NCI-H2107 treated with DMSO at 0.1 percent for 48 hours (cell line): ENCODE measurements at regions not wholly inside any gene's neighbourhood (a gene's known extent, or its start where the extent isn't known, plus 50 kb on each side); places are given as distances from the start of the nearest gene placed in this dataset.
"Not testable (repeated sequence)": the region's sequence is repeated elsewhere in the genome, so short reads cannot be mapped to it uniquely, and the experiment has no call there.

Experiments
- DNase-seq: peaks from one replicate; lab custom pipeline; 2025; ENCODE audit not compliant: unreplicated experiment; lab: John Stamatoyannopoulos, UW

GRCh38 chr21:17071093-17071492 lies 441.8 kb upstream of the CXADR start:
- no peak for DNase-seq

- DNase-seq = no peak
These were observed 431.6 kb upstream of the CXADR start for GRCh38 chr21:17081193-17081592.

DNA sequence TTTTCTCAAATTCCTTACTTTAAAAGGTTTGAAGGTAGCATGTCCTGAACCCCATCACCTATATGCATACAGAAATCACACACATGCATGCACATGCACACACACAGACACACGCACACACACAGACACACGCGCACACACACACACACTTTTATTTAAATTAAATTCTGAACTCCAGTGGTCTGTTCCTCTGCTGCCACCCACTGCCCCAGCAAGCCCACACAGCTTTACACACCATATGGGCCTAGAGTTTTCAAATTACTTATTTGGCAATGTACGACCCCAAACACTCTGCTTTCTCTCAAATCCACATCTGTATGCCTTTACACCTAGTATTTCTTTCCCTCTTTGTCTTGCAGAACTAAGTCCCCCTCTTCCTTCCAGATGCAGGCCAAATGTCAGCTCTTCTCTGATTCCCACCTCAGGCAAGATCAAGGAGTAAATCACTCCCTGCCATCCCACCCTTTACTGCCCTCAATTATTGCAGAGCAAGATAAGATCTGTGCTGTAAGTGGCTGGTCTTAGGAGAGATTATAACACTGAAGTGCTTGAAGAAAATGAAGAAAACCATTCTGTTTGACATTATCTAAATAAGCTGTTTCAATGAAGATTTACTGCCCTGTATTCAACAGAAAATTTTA lies 429.9 kb upstream of the CXADR start:
- DNase-seq = no peak

DNA sequence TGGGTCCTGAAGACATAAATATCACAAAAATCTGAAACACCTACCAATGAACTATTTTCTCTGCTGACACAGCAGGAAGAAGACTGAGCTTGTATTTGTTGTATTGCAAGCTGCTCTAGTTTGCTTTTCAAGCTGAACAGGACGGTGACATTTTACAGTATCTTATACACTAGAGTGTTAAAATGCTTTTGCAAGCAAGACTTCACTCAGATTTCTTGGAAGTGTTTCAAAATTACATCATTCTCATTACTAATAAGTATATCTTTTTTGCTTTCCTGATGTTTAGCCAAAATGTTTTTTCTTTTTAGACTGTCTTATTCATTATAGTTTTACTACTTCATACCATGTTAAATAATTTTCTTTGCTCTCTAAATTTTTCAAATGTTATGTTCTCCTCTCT lies 427.1 kb upstream of the CXADR start:
- no peak for DNase-seq

DNA sequence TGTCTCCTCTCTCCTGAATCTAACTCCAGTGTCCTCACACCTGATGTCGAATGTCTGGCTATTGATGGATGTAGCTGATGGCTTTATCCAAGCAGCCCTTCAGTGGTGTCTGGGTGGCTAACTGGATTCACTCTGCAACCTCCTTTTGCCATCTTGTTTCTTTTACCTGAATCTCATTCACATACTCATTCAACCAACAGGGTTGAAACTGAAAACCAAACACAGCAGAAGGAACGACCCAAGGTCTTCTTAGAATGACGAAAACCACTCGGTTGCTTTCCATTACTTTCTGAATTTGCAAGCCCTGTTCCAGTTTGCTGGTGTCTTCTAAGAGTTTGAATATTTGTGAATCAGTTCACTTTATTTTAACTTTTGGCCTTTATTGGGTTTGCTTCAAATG lies 424.3 kb upstream of the CXADR start:
- DNase-seq = no peak

DNA sequence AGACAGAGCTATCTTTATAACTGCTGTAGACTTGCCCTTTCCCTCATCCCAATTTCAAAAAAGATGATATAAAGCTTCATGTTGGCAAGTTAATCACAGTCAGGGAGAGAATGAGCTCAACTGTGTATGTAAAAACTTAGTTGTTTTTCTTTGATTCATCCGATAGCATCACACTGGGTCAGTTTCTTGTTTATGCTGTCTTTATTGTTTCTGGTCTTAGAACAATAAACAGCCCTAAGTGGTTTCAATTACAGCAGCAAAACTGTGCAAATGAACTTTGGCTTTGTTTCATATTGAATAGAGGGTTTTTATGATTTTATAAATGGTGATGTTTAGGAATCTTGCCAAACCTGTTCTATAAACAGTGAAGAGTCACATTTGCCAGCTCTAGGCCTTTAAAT lies 423.8 kb upstream of the CXADR start:
- no peak for DNase-seq

DNA sequence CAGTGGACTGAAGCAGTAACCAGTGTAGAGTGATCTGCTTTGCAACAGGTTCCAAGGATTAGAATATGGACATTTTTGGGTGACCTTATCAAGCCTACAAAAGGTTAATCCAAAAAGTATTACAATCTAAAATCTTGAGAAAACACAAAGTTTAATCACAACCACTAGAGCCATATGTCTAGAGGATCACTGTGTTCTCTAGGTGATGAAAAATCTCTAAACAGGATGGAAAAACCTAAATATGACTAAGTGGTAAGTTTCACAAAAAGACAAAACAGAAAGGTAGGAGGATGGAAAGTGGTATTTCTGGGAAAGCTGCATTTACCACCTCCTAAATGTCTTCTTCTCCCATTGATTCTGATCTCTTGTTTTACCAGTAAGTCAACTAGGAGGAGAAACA lies 411.1 kb upstream of the CXADR start:
- no peak for DNase-seq

GRCh38 chr21:17105932-17106331 lies 406.9 kb upstream of the CXADR start:
- DNase-seq = no peak

DNA sequence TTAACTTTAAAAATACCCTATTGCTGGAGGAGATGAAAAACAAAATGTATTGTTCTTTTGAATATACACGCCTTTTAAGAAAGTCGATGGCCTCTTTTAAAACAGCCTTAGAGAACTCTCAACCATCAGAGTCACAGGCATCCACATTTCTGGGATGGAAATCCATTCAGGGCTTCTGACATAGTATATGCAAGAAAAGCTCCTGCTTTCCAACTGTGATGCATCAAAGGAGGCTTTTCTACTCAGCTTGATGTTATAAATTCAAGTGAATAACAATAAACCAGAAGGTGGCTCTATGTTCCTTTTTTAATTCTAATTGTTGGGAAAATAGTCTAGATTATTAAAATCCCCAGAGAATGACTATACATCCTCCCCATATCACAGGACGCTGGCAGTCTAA lies 398.8 kb upstream of the CXADR start:
- no peak for DNase-seq

GRCh38 chr21:17118638-17119384 lies 394.0 kb upstream of the CXADR start:
- no peak for DNase-seq

- DNase-seq = no peak
These were observed 393.2 kb upstream of the CXADR start for GRCh38 chr21:17119466-17120297.

DNA sequence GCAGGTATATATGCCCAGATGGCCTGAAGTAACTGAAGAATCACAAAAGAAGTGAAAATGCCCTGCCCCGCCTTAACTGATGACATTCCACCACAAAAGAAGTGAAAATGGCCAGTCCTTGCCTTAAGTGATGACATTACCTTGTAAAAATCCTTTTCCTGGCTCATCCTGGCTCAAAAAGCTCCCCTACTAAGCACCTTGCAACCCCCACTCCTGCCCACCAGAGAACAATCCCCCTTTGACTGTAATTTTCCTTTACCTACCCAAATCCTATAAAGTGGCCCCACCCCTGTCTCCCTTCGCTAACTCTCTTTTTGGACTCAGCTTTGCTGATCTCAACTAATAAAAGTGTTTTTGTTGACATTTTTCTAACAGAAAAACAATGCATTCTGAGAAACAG lies 385.4 kb upstream of the CXADR start:
- not testable (repeated sequence) for DNase-seq

DNA sequence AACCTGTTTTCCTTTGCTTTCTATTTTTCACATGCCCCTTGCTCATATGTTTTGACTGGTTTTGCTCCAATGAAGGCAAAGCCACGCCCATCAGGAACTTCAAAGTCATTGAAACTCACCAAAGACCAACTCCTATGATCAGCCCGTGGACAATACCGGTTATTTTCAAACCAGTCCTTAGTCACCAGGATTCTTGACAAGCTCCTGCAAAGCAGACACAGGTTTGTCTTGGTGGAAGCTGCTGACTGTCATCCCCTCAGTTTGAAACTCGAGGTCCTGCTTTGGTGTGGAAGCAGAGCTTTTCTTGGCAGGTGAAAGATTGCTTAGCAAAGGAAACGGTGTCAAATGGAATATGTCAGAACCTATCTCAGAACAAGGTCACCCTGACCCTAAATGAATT lies 384.7 kb upstream of the CXADR start:
- DNase-seq = no peak

DNA sequence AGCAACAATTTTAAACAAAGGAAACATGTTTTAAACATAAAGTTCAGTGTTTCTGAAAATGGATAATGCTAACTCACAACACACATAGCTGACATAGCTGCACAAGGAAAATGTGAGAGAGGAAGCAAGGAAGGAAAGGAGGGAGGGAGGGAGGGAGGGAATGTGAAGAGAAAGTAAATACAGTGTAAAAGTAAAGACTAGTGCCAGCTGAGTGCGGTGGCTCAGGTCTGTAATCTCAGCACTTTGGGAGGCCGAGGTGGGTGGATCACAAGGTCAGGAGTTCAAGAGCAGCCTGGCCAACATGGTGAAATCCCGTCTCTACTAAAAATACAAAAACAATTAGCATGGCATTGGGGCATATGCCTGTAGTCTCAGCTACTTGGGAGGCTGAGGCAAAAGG lies 373.7 kb upstream of the CXADR start:
- not testable (repeated sequence) for DNase-seq

- peak; percentile 78 for DNase-seq
These were observed 373.1 kb upstream of the CXADR start for GRCh38 chr21:17139696-17140095.

DNA sequence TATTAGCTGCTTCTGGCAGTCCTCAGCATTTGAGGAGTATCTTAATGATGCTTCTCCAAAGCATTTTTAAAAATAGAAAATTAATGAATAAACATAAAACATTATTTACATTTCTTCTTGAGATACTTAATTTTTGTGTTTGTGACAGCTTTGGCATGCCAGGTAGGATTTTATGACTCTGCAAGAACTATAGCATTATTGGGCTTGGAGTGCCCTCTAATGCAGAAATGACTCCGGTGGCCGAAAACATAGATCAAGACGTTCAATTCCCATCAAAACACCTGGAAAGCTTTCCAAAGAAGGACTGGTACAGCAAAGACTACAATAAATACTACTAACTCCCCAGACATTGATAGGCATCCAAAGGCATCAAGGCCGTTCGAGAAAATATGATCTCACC lies 366.4 kb upstream of the CXADR start:
- DNase-seq = no peak

DNA sequence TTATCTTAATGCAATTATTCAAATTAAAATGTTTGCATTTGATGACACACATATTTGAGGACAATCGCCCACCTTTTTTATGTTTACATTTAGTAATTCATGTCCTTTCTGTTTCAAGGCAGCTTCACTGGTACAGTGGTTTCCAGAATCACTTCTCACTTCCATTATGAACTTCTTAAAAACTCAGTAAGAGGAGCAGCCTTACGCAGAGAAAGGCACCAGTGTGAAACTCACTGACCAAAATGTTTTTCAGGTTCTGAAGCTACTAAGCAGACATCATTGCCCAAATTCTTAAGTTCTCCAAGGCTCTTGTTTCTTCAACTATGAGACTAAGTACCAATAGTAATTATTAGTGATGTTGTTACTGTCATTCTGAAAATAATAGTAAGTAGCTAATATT lies 353.1 kb upstream of the CXADR start:
- no peak for DNase-seq

DNA sequence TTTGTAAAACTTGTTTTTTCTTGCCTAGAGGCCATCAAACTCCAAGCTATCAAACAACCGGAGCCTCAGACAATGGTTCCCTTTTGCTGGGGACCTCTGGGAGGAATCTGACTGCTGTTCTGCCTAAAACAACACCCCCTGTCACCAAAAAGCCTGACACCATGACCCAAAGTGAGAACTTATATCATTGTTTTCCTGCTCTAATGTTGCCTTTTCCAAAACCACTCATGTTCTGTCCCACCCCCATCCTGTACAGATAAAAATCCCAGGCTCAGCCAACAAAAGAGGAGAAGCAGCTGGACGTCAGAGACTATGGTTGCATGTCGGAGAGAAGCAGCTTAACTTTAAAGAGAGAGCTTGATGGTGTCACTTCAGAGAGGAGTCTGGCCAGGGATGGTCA lies 327.2 kb upstream of the CXADR start:
- no peak for DNase-seq

- no peak for DNase-seq
These were observed 322.9 kb upstream of the CXADR start for GRCh38 chr21:17189963-17190362.

DNA sequence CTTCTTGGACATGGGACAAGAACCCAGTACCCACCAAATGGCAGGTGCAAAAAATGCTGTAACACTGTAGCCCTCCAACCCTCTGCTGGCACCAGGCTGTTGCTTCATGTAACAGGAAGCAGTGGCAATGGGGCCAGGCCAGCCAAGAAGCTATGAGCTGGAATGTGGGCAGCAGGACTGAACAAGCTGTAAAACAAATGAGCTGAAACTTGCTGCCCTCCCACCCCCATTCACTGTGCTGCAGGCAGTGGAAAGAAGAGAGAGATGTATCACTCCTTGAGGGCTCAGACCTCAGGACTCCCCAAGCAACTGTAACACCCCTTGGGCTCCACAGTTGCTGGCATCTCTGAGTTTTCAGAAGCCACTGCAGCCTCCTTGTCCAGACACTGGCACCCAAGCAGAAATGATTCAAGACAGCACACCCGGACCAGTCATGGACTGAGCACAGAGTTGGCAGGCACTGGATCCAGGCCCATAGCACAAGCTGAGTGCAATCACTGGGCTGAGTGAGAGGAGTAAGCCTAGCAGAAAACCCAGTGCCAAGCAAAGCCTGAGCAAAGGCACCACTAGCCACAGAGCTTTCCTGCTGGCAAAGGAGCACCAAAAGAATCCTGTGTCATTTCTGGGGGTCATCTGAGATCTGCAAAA lies 321.4 kb upstream of the CXADR start:
- DNase-seq = no peak

DNA sequence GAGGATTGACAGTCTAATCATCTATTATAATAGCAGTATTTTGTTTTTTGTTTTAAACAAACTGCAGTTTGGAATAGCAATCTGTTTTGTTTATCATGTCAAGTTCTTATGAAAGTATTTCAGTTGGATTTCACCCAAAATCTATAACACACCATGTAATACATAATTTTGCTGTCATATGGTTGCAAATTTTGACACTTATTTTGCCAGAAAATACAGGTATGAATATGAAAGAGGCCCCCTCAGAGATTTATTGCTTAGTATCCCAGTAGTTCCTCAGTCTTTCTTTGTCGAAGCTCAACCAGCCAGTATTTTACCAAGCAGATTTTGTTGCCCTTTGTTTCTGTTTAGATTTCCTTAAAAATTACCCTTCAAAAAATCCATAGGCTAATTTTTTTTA lies 317.5 kb upstream of the CXADR start:
- no peak for DNase-seq

- no peak for DNase-seq
These were observed 316.9 kb upstream of the CXADR start for GRCh38 chr21:17195976-17196375.
